ENCODE measurements at regions not wholly inside any gene's neighbourhood (a gene's known extent, or its start where the extent isn't known, plus 50 kb on each side); places are given as distances from the start of the nearest gene placed in this dataset.

DNA sequence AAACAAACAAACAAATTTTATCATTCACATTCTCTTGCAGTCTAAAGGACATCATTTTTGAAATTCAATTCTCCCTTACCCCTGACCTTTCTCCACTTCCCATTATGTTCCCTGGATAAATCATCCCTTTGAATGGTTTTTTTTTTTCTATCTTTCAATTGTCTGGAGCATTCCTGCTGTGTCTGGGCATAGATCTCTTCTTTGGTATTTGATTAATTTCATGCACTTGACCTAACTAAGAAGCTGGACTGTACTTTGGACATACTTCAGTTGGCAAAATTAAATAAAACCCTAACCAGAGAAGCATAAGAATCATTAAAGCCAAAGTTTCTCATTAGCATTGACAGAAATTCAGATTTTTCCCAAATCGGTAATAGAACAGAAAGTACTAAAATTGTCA lies 163.6 kb upstream of the BMP4 start:
- no peaks in the 10 kb centered on the region for H3K9me3 Mint-ChIP-seq
- H3K36me3 Mint-ChIP-seq (ENCODE audit: low read depth): no peaks in the 10 kb centered on the region
- no peak overlapping the region for H3K27ac Mint-ChIP-seq
- intact Hi-C loops (cut with micrococcal nuclease): no loop called here
- no peaks in the 10 kb centered on the region for H3K27me3 Mint-ChIP-seq (ENCODE audit: low read depth)
- no peaks in the 10 kb centered on the region for H3K4me1 Mint-ChIP-seq (ENCODE audit: low read depth)
- no peak overlapping the region for H3K4me3 Mint-ChIP-seq (ENCODE audit: low read depth)
- DNase-seq (ENCODE audit: low spot score): no peak

DNA sequence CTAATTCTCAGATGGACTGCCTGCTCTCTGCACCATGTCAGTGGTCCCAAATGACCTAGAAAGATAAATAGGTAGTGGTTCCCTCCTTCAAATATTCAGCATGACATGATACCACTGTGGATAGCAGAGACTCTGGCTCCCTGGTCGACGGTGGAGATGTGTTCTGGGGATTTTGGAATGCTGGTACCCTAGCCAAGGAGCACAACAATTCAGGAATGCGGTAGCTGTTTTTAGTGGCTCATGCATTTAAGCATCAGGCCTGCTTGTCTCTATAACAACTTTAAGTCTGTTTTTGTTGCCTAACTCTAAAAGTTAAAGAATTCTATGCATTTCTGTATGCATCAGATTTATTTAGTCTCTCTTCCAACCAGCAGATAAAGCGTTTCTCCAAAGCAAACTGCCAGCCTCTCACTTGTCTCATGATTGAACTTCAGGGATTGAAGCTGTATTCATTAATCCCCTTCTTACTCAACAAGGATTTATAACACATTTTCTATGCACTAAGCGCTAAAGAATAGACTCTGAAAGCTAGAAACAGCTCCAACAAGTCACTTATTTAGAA lies 164.9 kb upstream of the BMP4 start:
- H3K4me3 Mint-ChIP-seq (ENCODE audit: low read depth): no peak overlapping the region
- no peaks in the 10 kb centered on the region for H3K36me3 Mint-ChIP-seq (ENCODE audit: low read depth)
- intact Hi-C loops (cut with micrococcal nuclease): no loop called here
- H3K4me1 Mint-ChIP-seq (ENCODE audit: low read depth): no peaks in the 10 kb centered on the region
- H3K27me3 Mint-ChIP-seq (ENCODE audit: low read depth): no peaks in the 10 kb centered on the region
- H3K9me3 Mint-ChIP-seq: no peaks in the 10 kb centered on the region
- H3K27ac Mint-ChIP-seq: no peak overlapping the region
- no peak for DNase-seq (ENCODE audit: low spot score)

DNA sequence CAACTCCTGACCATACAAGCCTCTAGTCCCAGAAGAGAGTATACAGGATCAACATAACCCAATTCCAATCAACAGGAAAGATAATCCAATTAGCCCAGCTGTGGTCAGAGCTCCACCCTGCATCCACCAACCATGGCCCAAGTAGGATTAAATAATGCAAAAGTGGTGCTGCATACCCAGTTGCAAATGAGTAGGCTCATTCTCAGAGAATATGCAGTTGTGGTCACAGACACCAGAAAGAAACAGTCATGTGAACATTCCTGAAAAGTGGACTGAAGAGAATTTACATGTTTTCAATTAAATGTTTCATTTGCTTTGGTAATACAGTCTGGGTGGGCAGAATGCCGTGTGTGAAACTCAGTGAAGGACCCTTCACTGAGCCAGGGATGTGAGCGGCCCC lies 167.2 kb upstream of the BMP4 start:
- intact Hi-C loops (cut with micrococcal nuclease): no loop called here
- no peaks in the 10 kb centered on the region for H3K9me3 Mint-ChIP-seq
- no peak for DNase-seq (ENCODE audit: low spot score)
- H3K27ac Mint-ChIP-seq: no peak overlapping the region
- H3K4me1 Mint-ChIP-seq (ENCODE audit: low read depth): no peaks in the 10 kb centered on the region
- H3K27me3 Mint-ChIP-seq (ENCODE audit: low read depth): no peaks in the 10 kb centered on the region
- H3K4me3 Mint-ChIP-seq (ENCODE audit: low read depth): no peak overlapping the region
- H3K36me3 Mint-ChIP-seq (ENCODE audit: low read depth): no peaks in the 10 kb centered on the region

DNA sequence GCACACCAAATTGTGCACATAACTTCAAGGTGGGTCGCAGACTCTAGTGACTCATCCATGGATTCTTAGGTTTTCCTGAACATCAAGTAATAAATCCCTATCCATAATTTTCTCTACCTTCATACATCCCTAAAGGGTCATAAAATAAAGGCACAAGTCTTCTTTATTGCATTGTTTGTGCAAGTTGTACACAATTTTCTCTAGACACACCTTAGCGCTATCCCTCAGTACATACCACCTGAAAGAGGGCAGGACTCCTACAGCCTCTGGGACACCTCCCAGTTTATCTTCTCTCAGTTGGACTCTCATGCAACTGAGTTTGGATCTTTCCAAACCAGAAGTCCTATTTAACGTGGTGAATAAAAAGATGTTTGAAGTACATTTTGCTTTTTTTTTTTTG lies 168.5 kb upstream of the BMP4 start:
- H3K36me3 Mint-ChIP-seq (ENCODE audit: low read depth): no peaks in the 10 kb centered on the region
- no peaks in the 10 kb centered on the region for H3K4me1 Mint-ChIP-seq (ENCODE audit: low read depth)
- no peak for DNase-seq (ENCODE audit: low spot score)
- H3K27ac Mint-ChIP-seq: no peak overlapping the region
- intact Hi-C loops (cut with micrococcal nuclease): no loop called here
- H3K4me3 Mint-ChIP-seq (ENCODE audit: low read depth): no peak overlapping the region
- no peaks in the 10 kb centered on the region for H3K27me3 Mint-ChIP-seq (ENCODE audit: low read depth)
- no peaks in the 10 kb centered on the region for H3K9me3 Mint-ChIP-seq

DNA sequence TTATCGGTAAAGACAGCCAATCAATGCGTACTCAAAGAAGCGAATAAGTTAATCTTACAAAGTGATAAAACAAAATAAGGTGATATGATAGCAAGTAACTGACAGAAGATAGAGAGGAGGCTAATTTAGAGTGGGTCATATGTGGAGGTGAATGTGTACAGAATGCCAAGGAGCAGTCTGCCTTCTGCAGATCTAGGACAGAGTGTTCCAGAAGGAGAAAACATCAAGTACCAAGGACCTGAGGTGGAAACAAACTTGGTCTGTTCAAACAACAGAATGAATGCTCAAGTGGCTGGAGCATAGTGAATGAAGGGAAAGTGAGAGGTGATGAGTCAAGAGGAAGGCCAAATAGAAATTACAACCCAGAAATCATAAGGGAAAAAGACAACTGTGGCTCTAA lies 170.3 kb upstream of the BMP4 start:
- H3K9me3 Mint-ChIP-seq: no peaks in the 10 kb centered on the region
- no peak for DNase-seq (ENCODE audit: low spot score)
- H3K4me1 Mint-ChIP-seq (ENCODE audit: low read depth): no peaks in the 10 kb centered on the region
- H3K36me3 Mint-ChIP-seq (ENCODE audit: low read depth): no peaks in the 10 kb centered on the region
- intact Hi-C loops (cut with micrococcal nuclease): no loop called here
- no peak overlapping the region for H3K4me3 Mint-ChIP-seq (ENCODE audit: low read depth)
- H3K27me3 Mint-ChIP-seq (ENCODE audit: low read depth): no peaks in the 10 kb centered on the region
- H3K27ac Mint-ChIP-seq: no peak overlapping the region

DNA sequence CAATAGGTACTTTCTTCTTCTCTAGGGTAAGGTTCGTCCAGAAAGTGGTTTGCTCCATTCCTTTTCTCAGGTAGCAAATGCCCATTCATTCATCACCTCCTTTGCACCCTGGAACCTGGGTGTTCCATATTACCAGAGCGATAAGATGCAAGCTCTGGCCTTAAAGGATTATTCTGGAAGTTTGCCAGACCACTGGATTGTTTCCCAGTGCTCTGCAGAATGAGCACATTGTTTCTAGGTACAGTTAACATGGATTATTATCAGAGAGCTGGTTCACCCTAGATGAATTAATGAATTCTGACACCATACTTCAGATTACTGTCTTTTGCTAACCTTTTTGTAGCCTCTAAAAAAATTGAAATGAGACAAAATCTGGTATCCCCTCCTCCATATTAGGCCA lies 170.9 kb upstream of the BMP4 start:
- H3K27ac Mint-ChIP-seq: no peak overlapping the region
- no peaks in the 10 kb centered on the region for H3K27me3 Mint-ChIP-seq (ENCODE audit: low read depth)
- no peaks in the 10 kb centered on the region for H3K4me1 Mint-ChIP-seq (ENCODE audit: low read depth)
- intact Hi-C loops (cut with micrococcal nuclease): no loop called here
- DNase-seq (ENCODE audit: low spot score): no peak
- H3K9me3 Mint-ChIP-seq: no peaks in the 10 kb centered on the region
- H3K4me3 Mint-ChIP-seq (ENCODE audit: low read depth): no peak overlapping the region
- no peaks in the 10 kb centered on the region for H3K36me3 Mint-ChIP-seq (ENCODE audit: low read depth)

DNA sequence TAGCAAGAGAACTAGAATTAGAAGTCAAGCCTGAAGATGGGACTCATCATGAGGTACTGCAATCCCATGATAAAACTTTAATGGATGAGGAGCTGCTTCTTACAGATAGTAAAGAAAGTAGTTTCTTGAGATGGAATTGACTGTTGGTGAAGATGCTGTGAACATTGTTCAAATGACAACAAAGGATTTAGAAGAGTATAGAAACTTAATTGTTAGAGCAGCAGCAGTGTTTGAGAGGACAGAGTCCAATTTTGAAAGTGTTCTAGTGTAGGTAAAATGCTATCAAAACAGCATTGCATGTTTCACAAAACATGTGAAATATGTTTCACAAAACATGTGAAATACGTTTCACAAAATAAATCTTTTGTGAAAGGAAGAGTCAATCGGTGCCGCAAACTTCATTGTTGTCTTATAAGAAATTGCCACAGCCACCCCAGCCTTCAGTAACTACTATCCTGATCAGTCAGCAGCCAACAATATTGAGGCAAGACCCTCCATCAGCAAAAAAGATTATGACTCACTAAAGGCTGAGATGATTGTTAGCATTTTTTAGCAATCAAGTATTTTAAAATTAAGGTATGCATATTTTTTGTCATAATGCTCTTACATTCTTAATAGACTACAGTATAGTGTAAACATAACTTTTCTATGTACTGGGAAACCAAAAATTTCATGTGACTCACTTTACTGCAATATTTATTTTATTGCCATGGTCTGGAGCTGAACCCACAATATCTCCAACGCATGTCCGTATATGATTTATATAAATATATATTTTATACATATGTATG lies 173.4 kb upstream of the BMP4 start:
- intact Hi-C loops (cut with micrococcal nuclease): no loop called here
- H3K9me3 Mint-ChIP-seq: no peaks in the 10 kb centered on the region

DNA sequence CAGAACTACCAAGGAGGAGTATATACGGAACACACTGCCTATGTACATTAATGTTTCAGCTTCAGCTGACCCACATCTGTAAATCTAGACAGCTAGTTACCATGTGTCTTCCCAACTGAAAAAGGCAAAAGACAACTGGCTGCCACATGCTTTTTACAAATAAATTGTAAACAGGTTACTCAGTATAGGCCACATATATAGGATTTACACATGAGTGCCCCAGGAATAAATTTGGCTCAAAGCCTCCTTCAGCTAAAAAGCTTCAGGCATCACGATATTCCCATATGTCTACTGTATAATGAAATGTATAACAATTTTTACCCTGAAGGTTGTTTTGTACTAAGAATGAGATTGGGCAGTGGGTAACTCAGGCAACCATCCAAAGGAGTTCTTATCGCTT lies 175.9 kb upstream of the BMP4 start:
- Mint-ChIP-seq H3K36me3 (ENCODE audit: low read depth) (no peaks in the 10 kb centered on the region), H3K4me1 (ENCODE audit: low read depth) (no peaks in the 10 kb centered on the region), H3K27me3 (ENCODE audit: low read depth) (no peaks in the 10 kb centered on the region), H3K4me3 (ENCODE audit: low read depth) (no peak overlapping the region), H3K27ac (no peak overlapping the region), H3K9me3 (no peaks in the 10 kb centered on the region)
- no peak for DNase-seq (ENCODE audit: low spot score)
- intact Hi-C loops (cut with micrococcal nuclease): no loop called here

More for the DNA sequence above, 173.4 kb upstream of the BMP4 start:
- Mint-ChIP-seq H3K36me3 (ENCODE audit: low read depth) (no peaks in the 10 kb centered on the region), H3K4me3 (ENCODE audit: low read depth) (no peak overlapping the region), H3K4me1 (ENCODE audit: low read depth) (no peaks in the 10 kb centered on the region), H3K27ac (no peak overlapping the region), H3K27me3 (ENCODE audit: low read depth) (no peaks in the 10 kb centered on the region)
- no peak for DNase-seq (ENCODE audit: low spot score)

DNA sequence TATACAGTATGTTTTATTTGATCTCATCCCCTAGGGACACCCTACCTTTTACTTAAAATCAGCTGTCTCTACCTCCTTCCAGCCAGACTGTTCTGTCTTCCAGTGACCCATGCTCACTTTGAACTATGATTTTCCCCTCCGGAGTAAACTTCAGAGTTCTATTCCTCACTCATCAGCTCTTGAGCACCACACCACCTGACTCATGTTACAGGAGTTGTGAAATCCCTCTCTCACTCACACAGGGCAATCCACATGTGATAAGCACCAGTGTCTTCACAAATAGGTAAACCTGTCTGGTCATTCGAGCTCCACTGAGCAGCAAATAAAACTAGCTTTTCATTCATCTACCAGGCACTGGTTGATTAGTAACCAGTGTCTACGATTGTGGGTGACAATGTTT lies 177.3 kb upstream of the BMP4 start:
- Mint-ChIP-seq H3K27ac (no peak overlapping the region), H3K4me3 (ENCODE audit: low read depth) (no peak overlapping the region), H3K36me3 (ENCODE audit: low read depth) (no peaks in the 10 kb centered on the region), H3K27me3 (ENCODE audit: low read depth) (no peaks in the 10 kb centered on the region), H3K9me3 (no peaks in the 10 kb centered on the region), H3K4me1 (ENCODE audit: low read depth) (no peaks in the 10 kb centered on the region)
- DNase-seq (ENCODE audit: low spot score): no peak
- intact Hi-C loops (cut with micrococcal nuclease): no loop called here

DNA sequence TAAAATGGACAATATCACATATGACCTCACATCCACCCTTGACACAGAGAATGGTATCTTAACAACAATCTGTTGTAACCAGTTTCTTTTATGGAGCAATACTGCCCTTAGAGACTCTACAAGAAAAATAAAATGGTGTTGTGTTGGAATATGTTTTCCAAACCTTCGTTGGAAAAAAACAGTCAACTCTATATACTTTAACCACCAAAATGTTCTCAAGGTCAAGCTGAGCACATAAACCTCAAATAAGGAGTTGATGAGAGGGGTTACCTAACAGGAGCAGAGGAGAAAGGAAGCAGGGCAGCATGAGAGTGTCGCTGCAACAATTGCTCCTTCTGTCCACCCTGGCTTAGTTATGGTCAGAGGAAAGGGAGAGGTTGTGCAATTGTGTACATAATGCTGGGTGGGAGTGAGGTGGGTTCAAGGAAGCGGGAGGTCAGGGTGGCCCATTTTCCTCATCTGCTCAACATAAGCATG lies 179.2 kb upstream of the BMP4 start:
- H3K4me3 Mint-ChIP-seq (ENCODE audit: low read depth): no peak overlapping the region
- intact Hi-C loops (cut with micrococcal nuclease): no loop called here
- no peaks in the 10 kb centered on the region for H3K4me1 Mint-ChIP-seq (ENCODE audit: low read depth)
- H3K9me3 Mint-ChIP-seq: no peaks in the 10 kb centered on the region
- H3K36me3 Mint-ChIP-seq (ENCODE audit: low read depth): no peaks in the 10 kb centered on the region
- DNase-seq (ENCODE audit: low spot score): no peak
- no peaks in the 10 kb centered on the region for H3K27me3 Mint-ChIP-seq (ENCODE audit: low read depth)
- H3K27ac Mint-ChIP-seq: no peak overlapping the region

DNA sequence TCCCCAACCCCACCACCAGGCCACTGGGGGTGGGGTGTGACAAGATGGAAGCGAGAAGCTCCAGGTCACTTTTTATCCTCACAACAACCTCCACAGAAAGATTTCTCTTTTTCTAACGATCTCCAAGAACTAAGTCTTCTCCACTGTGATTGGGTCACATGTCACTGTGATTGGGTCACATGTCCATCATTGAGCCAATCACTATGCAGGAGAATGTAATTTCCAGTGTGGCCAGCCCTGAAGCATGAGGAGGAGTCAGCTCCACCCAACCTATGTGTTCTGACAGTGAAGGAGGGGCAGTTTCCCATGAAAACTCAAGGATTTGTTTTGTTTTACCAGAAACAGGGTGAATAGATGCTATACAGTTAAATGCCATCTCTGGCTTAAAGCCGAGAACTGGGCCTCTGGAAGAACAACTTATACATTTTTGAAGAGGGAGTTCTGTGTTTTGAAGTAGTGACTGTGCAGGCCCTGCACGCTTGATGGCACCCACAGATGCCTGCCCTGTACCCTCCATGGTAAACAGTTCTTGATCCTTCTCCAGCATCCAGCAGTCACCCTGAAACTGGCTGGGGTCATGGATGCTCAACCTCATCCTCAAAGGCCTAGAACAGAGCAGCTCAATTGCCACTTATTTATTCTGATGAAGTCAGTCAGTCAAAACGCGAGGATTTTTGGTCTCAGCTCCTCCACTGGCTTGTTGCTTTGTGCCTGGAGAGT lies 180.4 kb upstream of the BMP4 start:
- intact Hi-C loops (cut with micrococcal nuclease): no loop called here
- no peaks in the 10 kb centered on the region for H3K36me3 Mint-ChIP-seq (ENCODE audit: low read depth)
- no peak overlapping the region for H3K27ac Mint-ChIP-seq
- H3K4me1 Mint-ChIP-seq (ENCODE audit: low read depth): no peaks in the 10 kb centered on the region
- H3K9me3 Mint-ChIP-seq: no peaks in the 10 kb centered on the region
- DNase-seq (ENCODE audit: low spot score): no peak
- H3K27me3 Mint-ChIP-seq (ENCODE audit: low read depth): no peaks in the 10 kb centered on the region
- H3K4me3 Mint-ChIP-seq (ENCODE audit: low read depth): no peak overlapping the region

DNA sequence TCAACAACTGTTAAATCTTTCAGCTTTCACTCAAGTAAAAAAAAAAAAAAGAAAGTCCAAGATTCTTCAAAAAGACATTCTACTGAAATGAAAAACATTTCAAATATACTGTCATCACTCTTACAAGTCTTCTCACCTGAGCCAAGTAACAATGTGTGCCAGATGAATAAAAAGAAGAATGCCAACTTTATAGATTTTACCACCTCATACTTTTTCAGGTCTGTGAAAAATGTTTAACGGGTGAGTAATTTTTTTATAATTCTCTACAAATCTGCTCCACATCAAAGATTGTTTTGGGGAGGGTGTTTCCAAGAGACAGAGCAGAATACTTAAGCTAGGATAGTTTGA lies 181.0 kb upstream of the BMP4 start:
- Mint-ChIP-seq H3K27ac (no peak overlapping the region), H3K27me3 (ENCODE audit: low read depth) (no peaks in the 10 kb centered on the region), H3K9me3 (no peaks in the 10 kb centered on the region), H3K4me3 (ENCODE audit: low read depth) (no peak overlapping the region), H3K36me3 (ENCODE audit: low read depth) (no peaks in the 10 kb centered on the region), H3K4me1 (ENCODE audit: low read depth) (no peaks in the 10 kb centered on the region)
- intact Hi-C loops (cut with micrococcal nuclease): no loop called here
- no peak for DNase-seq (ENCODE audit: low spot score)

DNA sequence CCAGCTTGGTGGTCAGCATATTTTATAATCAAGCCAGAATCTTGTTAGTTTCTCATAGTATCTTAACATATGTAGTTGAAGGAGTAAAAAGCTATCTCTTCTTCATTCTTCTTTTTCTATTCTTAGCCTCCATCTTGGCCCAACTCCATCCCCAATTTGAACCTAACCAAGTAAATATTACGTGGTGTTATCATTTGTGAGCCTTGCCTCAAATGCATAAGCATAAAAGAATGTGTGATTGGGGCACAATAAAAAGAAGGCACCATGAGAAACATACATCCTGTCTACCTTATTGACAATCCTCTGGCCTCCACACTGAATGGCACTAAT lies 181.4 kb upstream of the BMP4 start:
- H3K27me3 Mint-ChIP-seq (ENCODE audit: low read depth): no peaks in the 10 kb centered on the region
- H3K9me3 Mint-ChIP-seq: no peaks in the 10 kb centered on the region
- H3K36me3 Mint-ChIP-seq (ENCODE audit: low read depth): no peaks in the 10 kb centered on the region
- no peak overlapping the region for H3K27ac Mint-ChIP-seq
- no peak overlapping the region for H3K4me3 Mint-ChIP-seq (ENCODE audit: low read depth)
- no peak for DNase-seq (ENCODE audit: low spot score)
- no peaks in the 10 kb centered on the region for H3K4me1 Mint-ChIP-seq (ENCODE audit: low read depth)
- intact Hi-C loops (cut with micrococcal nuclease): no loop called here

All from activated T-helper 2 cell treated with anti-CD3 and anti-CD28 coated beads, Interferon-gamma antibody, Interleukin-2, Interleukin-4, amounts not matched to agents 10 μg/mL and 5 μg/mL and 100 μg/mL, durations not matched to agents 14 hours and 24 hours and 36 hours (primary cell).